AG09309 (cell line): ENCODE measurements at regions not wholly inside any gene's neighbourhood (a gene's known extent, or its start where the extent isn't known, plus 50 kb on each side); places are given as distances from the start of the nearest gene placed in this dataset.
"Not testable (repeated sequence)": the region's sequence is repeated elsewhere in the genome, so short reads cannot be mapped to it uniquely, and the experiment has no call there.

Experiments used
- DNase-seq: peaks from one replicate; pipeline ENCODE4 v3.0.0-alpha.2; 2010; ENCODE audit warnings: low read depth
- H3K4me3 ChIP-seq: 2 replicates; pipeline ENCODE4 v1.5.1; 2011; ENCODE audit warnings: mild to moderate bottlenecking, low read depth, low read length, moderate library complexity; ENCODE audit not compliant: control insufficient read depth
- CTCF ChIP-seq: IDR thresholded peaks from 2 replicates; pipeline ENCODE4 v1.5.1; 2011; ENCODE audit warnings: mild to moderate bottlenecking, low read depth, low read length, inconsistent platforms; ENCODE audit not compliant: insufficient read depth, control insufficient read depth; ENCODE audit errors: missing control alignments

GRCh38 chr4:115190529-115190928 is 77.1 kb upstream of the NDST4 start:
- TF ChIP-seq CTCF = no peak
- DNase-seq = no peak
- H3K4me3 ChIP-seq = no peak overlapping the region

- no peak overlapping the region for H3K4me3 ChIP-seq
- TF ChIP-seq CTCF = no peak
- DNase-seq = no peak
Measured at GRCh38 chr4:115187136-115187535, 73.7 kb upstream of the NDST4 start.

- not testable (repeated sequence) for DNase-seq
Measured at GRCh38 chr4:115179438-115180062, 66.1 kb upstream of the NDST4 start.

GRCh38 chr4:115178687-115179086 is 65.3 kb upstream of the NDST4 start:
- not testable (repeated sequence) for DNase-seq, H3K4me3 ChIP-seq

More at GRCh38 chr4:115179438-115180062, 66.1 kb upstream of the NDST4 start:
- H3K4me3 ChIP-seq = not testable (repeated sequence)

GRCh38 chr4:115171220-115171619 is 57.8 kb upstream of the NDST4 start:
- no peak overlapping the region for H3K4me3 ChIP-seq
- no peak for DNase-seq
- no peak for TF ChIP-seq CTCF

GRCh38 chr4:115165503-115165902 is 52.1 kb upstream of the NDST4 start:
- DNase-seq = no peak
- TF ChIP-seq CTCF = no peak
- no peak overlapping the region for H3K4me3 ChIP-seq
